Parathyroid adenoma (tissue), 2 donors: ENCODE measurements at regions not wholly inside any gene's neighbourhood (a gene's known extent, or its start where the extent isn't known, plus 50 kb on each side); places are given as distances from the start of the nearest gene placed in this dataset.

ENCODE experiments used
- H2AFZ ChIP-seq: fragments of 300-600 bp; sonication (generic); one replicate; pipeline ENCODE4 v1.7.0; 2017; ENCODE audit warnings: antibody characterized with exemption, mild to moderate bottlenecking
- H3K27ac ChIP-seq: fragments of 300-600 bp; sonication (generic); one replicate; pipeline ENCODE4 v1.7.0; 2017
- H3K27me3 ChIP-seq: fragments of 300-600 bp; sonication (generic); one replicate; pipeline ENCODE4 v1.7.0; 2017; ENCODE audit warnings: low read length; ENCODE audit not compliant: control insufficient read depth, insufficient read depth
- H3K36me3 ChIP-seq: fragments of 300-600 bp; sonication (generic); one replicate; pipeline ENCODE4 v1.7.0; 2017; ENCODE audit warnings: low read length; ENCODE audit not compliant: control insufficient read depth, insufficient read depth
- H3K4me1 ChIP-seq: fragments of 300-600 bp; sonication (generic); one replicate; pipeline ENCODE4 v1.7.0; 2017; ENCODE audit warnings: control low read depth
- H3K4me2 ChIP-seq: fragments of 300-600 bp; sonication (generic); one replicate; pipeline ENCODE4 v1.7.0; 2017; ENCODE audit warnings: low read length
- H3K4me3 ChIP-seq: fragments of 300-600 bp; sonication (generic); one replicate; pipeline ENCODE4 v1.7.0; 2017; ENCODE audit warnings: low read depth, low read length
- H3K79me2 ChIP-seq: fragments of 300-600 bp; sonication (generic); one replicate; pipeline ENCODE4 v1.7.0; 2017; ENCODE audit warnings: control low read depth
- H3K9ac ChIP-seq: fragments of 300-600 bp; sonication (generic); one replicate; pipeline ENCODE4 v1.7.0; 2017; ENCODE audit warnings: mild to moderate bottlenecking
- H3K9me3 ChIP-seq: fragments of 300-600 bp; sonication (generic); one replicate; pipeline ENCODE4 v1.7.0; 2017; ENCODE audit warnings: low read length; ENCODE audit not compliant: control insufficient read depth
- TF ChIP-seq, protein P1 (sequence below): fragments of 300-600 bp; sonication (generic); IDR thresholded peaks from one replicate; pipeline ENCODE4 v1.7.0; 2017; ENCODE audit warnings: antibody characterized with exemption, mild to moderate bottlenecking
- donor health status: primary hyperparathyroidism.

DNA sequence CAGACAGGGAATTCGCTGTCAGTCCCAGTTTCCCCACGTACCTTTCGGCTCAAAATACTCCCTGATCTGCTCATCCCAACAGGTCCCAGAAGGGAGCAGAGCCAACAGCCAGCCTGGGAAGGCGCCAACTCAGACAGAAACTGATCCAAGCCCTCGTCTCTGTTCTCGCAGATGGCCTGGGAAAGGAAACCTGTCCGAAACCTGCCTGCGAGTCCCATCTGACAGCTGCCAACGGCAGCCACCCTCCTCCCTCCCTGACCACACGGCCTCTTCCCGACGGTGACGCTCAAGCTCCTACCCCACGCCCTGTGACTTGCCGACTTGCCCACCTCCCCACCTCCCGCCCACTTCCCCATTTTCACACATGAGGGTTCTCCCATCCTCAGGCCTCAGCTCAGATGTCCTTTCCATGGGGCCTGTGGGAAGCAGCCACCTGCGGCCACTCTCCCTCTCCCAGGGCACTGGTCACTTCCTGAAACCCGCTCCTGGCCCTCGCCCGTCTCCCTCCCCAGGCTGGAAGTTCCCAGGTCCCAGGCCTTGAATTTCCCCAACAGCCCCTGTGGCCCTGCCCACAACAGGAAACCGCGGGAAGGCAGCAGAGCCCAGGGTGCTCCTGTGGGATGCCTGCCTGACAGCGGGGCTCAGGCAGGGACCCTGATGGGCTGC is 60.9 kb upstream of the FBRSL1 start:
- TF ChIP-seq, protein P1, sequence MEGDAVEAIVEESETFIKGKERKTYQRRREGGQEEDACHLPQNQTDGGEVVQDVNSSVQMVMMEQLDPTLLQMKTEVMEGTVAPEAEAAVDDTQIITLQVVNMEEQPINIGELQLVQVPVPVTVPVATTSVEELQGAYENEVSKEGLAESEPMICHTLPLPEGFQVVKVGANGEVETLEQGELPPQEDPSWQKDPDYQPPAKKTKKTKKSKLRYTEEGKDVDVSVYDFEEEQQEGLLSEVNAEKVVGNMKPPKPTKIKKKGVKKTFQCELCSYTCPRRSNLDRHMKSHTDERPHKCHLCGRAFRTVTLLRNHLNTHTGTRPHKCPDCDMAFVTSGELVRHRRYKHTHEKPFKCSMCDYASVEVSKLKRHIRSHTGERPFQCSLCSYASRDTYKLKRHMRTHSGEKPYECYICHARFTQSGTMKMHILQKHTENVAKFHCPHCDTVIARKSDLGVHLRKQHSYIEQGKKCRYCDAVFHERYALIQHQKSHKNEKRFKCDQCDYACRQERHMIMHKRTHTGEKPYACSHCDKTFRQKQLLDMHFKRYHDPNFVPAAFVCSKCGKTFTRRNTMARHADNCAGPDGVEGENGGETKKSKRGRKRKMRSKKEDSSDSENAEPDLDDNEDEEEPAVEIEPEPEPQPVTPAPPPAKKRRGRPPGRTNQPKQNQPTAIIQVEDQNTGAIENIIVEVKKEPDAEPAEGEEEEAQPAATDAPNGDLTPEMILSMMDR: no peak
- H3K9me3 ChIP-seq: no peaks in the 10 kb centered on the region
- no peak overlapping the region for H3K4me3 ChIP-seq
- H3K27ac ChIP-seq: no peak overlapping the region
- no peak overlapping the region for H3K4me2 ChIP-seq
- H2AFZ ChIP-seq: no peak overlapping the region
- no peaks in the 10 kb centered on the region for H3K27me3 ChIP-seq
- H3K79me2 ChIP-seq: no peaks in the 10 kb centered on the region
- no peaks in the 10 kb centered on the region for H3K4me1 ChIP-seq
- H3K9ac ChIP-seq: no peak overlapping the region
- no peaks in the 10 kb centered on the region for H3K36me3 ChIP-seq

- no peak overlapping the region for H2AFZ ChIP-seq
- no peak overlapping the region for H3K27ac ChIP-seq
- H3K9me3 ChIP-seq: no peaks in the 10 kb centered on the region
- no peak overlapping the region for H3K9ac ChIP-seq
- H3K36me3 ChIP-seq: no peaks in the 10 kb centered on the region
- no peaks in the 10 kb centered on the region for H3K4me1 ChIP-seq
- no peak overlapping the region for H3K4me3 ChIP-seq
- H3K4me2 ChIP-seq: no peak overlapping the region
- H3K79me2 ChIP-seq: no peaks in the 10 kb centered on the region
- H3K27me3 ChIP-seq: no peaks in the 10 kb centered on the region
- TF ChIP-seq, protein P1: no peak
These were observed 61.7 kb upstream of the FBRSL1 start for GRCh38 chr12:132427999-132428935.

GRCh38 chr12:132427174-132427768 is 62.7 kb upstream of the FBRSL1 start:
- Histone ChIP-seq H3K9ac (no peak overlapping the region), H3K27ac (no peak overlapping the region), H3K4me1 (no peaks in the 10 kb centered on the region), H3K4me2 (no peak overlapping the region), H3K4me3 (no peak overlapping the region), H3K9me3 (no peaks in the 10 kb centered on the region), H3K27me3 (no peaks in the 10 kb centered on the region), H3K36me3 (no peaks in the 10 kb centered on the region), H2AFZ (no peak overlapping the region), H3K79me2 (no peaks in the 10 kb centered on the region)
- TF ChIP-seq, protein P1: no peak

DNA sequence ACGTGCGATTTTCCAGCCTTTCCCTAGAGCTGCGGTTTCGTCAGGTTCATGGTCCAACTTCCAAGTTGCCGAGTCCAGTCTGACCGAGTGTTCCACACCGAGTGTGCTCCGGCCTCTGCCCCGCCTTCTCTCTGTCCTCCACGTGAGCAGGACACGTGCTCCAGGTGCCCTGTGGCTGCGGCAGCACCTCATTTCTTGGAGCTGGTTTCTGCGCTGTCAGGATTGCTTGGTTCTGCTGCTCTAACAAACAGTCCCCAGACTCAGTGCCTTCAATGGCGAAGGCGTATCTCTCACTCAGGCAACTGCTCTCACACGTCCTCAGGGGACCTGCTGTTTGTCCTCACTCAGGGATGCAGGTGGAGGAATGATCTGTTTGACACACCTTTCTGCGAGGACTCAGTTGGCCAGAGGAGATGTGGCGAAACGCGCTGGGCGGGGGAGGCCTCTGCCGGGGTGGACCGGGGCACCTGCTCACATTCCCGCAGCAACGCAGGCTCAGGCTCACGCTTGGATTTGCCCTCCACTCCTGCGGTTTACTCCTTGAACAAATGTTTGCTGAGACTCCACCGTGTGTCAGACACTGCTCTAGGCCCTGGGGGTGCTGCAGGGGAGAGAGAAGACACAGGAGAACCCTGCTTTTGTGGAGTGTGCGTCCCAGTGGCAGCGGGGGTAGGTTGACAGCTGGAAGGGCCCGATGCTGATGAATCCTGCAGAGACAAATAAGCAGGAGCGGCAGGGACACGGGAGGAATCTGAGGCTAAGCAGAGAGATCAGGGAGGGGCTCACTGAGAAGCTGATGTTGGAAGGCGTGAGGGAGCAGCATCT is 63.4 kb upstream of the FBRSL1 start:
- Histone ChIP-seq H3K27ac (no peak overlapping the region), H2AFZ (no peak overlapping the region), H3K9me3 (no peaks in the 10 kb centered on the region), H3K4me2 (no peak overlapping the region), H3K79me2 (no peaks in the 10 kb centered on the region), H3K27me3 (no peaks in the 10 kb centered on the region), H3K4me1 (no peaks in the 10 kb centered on the region), H3K9ac (no peak overlapping the region), H3K4me3 (no peak overlapping the region), H3K36me3 (no peaks in the 10 kb centered on the region)
- TF ChIP-seq, protein P1: no peak
